CD14-positive monocyte (primary cell): ENCODE measurements at regions not wholly inside any gene's neighbourhood (a gene's known extent, or its start where the extent isn't known, plus 50 kb on each side); places are given as distances from the start of the nearest gene placed in this dataset.

Experiments used
- DNase-seq, 3 donors: peaks; one replicate each; pipeline ENCODE4 v3.0.0-alpha.2; 2011 to 2022
- H2AFZ ChIP-seq: 2 replicates; pipeline ENCODE4 v1.6.0; 2012; ENCODE audit warnings: mild to moderate bottlenecking, low read depth, low read length, inconsistent platforms; ENCODE audit not compliant: insufficient read depth, poor library complexity, severe bottlenecking
- H3K27ac ChIP-seq, 2 donors: 1 replicate in 1 of 2; 2 replicates in 1 of 2; pipeline ENCODE4 v1.5.1; 2012 to 2013; ENCODE audit warnings: low read length in 2 of 2, control low read depth in 1 of 2, inconsistent platforms in 1 of 2, low read depth in 1 of 2, mild to moderate bottlenecking in 1 of 2
- H3K27me3 ChIP-seq, 2 donors: one replicate each; pipeline versions ENCODE4 v1.6.0 to v1.6.1; 2011 to 2013; ENCODE audit warnings: low read length in 2 of 2; ENCODE audit not compliant: control insufficient read depth in 2 of 2, insufficient read depth in 2 of 2
- H3K36me3 ChIP-seq, 2 donors: replicated peaks in 1 of 2; 1 replicate in 1 of 2; 2 replicates in 1 of 2; pipeline versions ENCODE4 v1.5.1 to v1.6.1; 2012 to 2013; ENCODE audit warnings: low read length in 2 of 2, control low read depth in 1 of 2, inconsistent platforms in 1 of 2, mild to moderate bottlenecking in 1 of 2; ENCODE audit not compliant: insufficient read depth in 2 of 2, control insufficient read depth in 1 of 2
- H3K4me1 ChIP-seq, 2 donors: 1 replicate in 1 of 2; 2 replicates in 1 of 2; pipeline versions ENCODE4 v1.5.1 to v1.6.1; 2012 to 2013; ENCODE audit warnings: low read length in 2 of 2, control low read depth in 1 of 2, inconsistent platforms in 1 of 2, mild to moderate bottlenecking in 1 of 2, moderate library complexity in 1 of 2; ENCODE audit not compliant: insufficient read depth in 2 of 2, control insufficient read depth in 1 of 2
- H3K4me2 ChIP-seq: replicated peaks from 2 replicates; pipeline ENCODE3; 2012; ENCODE audit warnings: low read length, moderate library complexity, mild to moderate bottlenecking; ENCODE audit not compliant: poor library complexity, severe bottlenecking; ENCODE audit errors: extremely low read depth
- H3K4me3 ChIP-seq, 3 experiments: fragments of 200-600 bp in 1 of 3; sonication (generic) in 1 of 3; replicated peaks in 1 of 3; 1 replicate in 2 of 3; 2 replicates in 1 of 3; pipeline ENCODE4 v1.5.1; 2011 to 2013; ENCODE audit warnings: low read length in 3 of 3, mild to moderate bottlenecking in 3 of 3, control low read depth in 2 of 3, low read depth in 2 of 3, inconsistent platforms in 1 of 3, moderate library complexity in 1 of 3
- H3K79me2 ChIP-seq: 2 replicates; pipeline ENCODE4 v1.6.0; 2012; ENCODE audit warnings: mild to moderate bottlenecking, control low read depth, inconsistent platforms, low read length, moderate library complexity; ENCODE audit not compliant: insufficient read depth
- H3K9ac ChIP-seq: 2 replicates; pipeline ENCODE4 v1.6.0; 2017; ENCODE audit warnings: low read length, mild to moderate bottlenecking; ENCODE audit not compliant: insufficient read depth, poor library complexity, severe bottlenecking
- H3K9me3 ChIP-seq, 2 donors: replicated peaks in 1 of 2; 1 replicate in 1 of 2; 2 replicates in 1 of 2; pipeline versions ENCODE4 v1.5.1 to v1.6.1; 2012 to 2013; ENCODE audit warnings: low read length in 2 of 2, control low read depth in 1 of 2; ENCODE audit not compliant: control insufficient read depth in 1 of 2, insufficient read depth in 1 of 2
- H4K20me1 ChIP-seq: 2 replicates; pipeline ENCODE4 v1.6.0; 2012; ENCODE audit warnings: mild to moderate bottlenecking, low read length, control low read depth, moderate library complexity; ENCODE audit not compliant: insufficient read depth
- H3K27ac Mint-ChIP-seq, 7 donors: one replicate each; pipeline ENCODE4 v1.8.0; 2020; ENCODE audit warnings: mild to moderate bottlenecking in 7 of 7, mixed read lengths in 7 of 7, moderate library complexity in 6 of 7, inconsistent platforms in 2 of 7
- H3K27me3 Mint-ChIP-seq, 3 donors: one replicate each; pipeline ENCODE4 v1.8.0; 2021 to 2022; ENCODE audit warnings: low read depth in 3 of 3, mild to moderate bottlenecking in 3 of 3, mixed read lengths in 3 of 3, moderate library complexity in 3 of 3, inconsistent platforms in 1 of 3
- H3K36me3 Mint-ChIP-seq, 2 donors: one replicate each; pipeline ENCODE4 v1.8.0; 2020; ENCODE audit warnings: mixed read lengths in 2 of 2, inconsistent platforms in 1 of 2, mild to moderate bottlenecking in 1 of 2
- H3K4me1 Mint-ChIP-seq: one replicate; pipeline ENCODE4 v1.8.0; 2020; ENCODE audit warnings: mild to moderate bottlenecking, mixed read lengths
- H3K4me3 Mint-ChIP-seq, 2 donors: one replicate each; pipeline ENCODE4 v1.8.0; 2020; ENCODE audit warnings: mild to moderate bottlenecking in 2 of 2, mixed read lengths in 2 of 2, moderate library complexity in 1 of 2
- H3K9me3 Mint-ChIP-seq, 7 donors: one replicate each; pipeline ENCODE4 v1.8.0; 2020 to 2022; ENCODE audit warnings: mixed read lengths in 7 of 7, mild to moderate bottlenecking in 6 of 7, moderate library complexity in 6 of 7, inconsistent platforms in 2 of 7
- CTCF ChIP-seq: fragments of 200-600 bp; IDR thresholded peaks from one replicate; pipeline ENCODE4 v1.8.0; 2022; ENCODE audit warnings: antibody characterized with exemption, mild to moderate bottlenecking
- WGBS: methylation state at CpG from one replicate; pipeline ENCODE4 v1.1.5; 2013; ENCODE audit warnings: missing lambda C conversion rate; ENCODE audit not compliant: insufficient coverage; 5-methylcytosine and 5-hydroxymethylcytosine counted together
- intact Hi-C, 2 donors: fragments of 100-400 bp; cut with micrococcal nuclease; formaldehyde crosslinking; loops; one replicate each; pipeline versions ENCODE4 v1.15.0 to v1.15.1; 2023

GRCh38 chr12:28884904-28885679 is 264.0 kb upstream of the FAR2 start:
- Mint-ChIP-seq H3K36me3 (no peaks in the 10 kb centered on the region), H3K9me3 (peaks cover 0 to 4% (median 0%) of the 10 kb centered on the region in 7 donors), H3K4me3 (no peak overlapping the region), H3K4me1 (no peaks in the 10 kb centered on the region), H3K27ac (no peak overlapping the region), H3K27me3 (peaks cover 0 to 1% (median 0%) of the 10 kb centered on the region in 3 donors)
- H3K4me2 ChIP-seq = no peak overlapping the region
- no peak for TF ChIP-seq CTCF
- H3K9ac ChIP-seq = no peak overlapping the region
- no peaks in the 10 kb centered on the region for H3K79me2 ChIP-seq
- 88% methylated on average over 2 of the region's 3 CpGs for WGBS
- H3K4me3 ChIP-seq = no peak overlapping the region
- intact Hi-C loops = no loop called here
- H3K36me3 ChIP-seq = no peaks in the 10 kb centered on the region
- H4K20me1 ChIP-seq = no peaks in the 10 kb centered on the region
- H3K4me1 ChIP-seq = no peaks in the 10 kb centered on the region
- H2AFZ ChIP-seq = no peak overlapping the region
- H3K9me3 ChIP-seq = no peaks in the 10 kb centered on the region
- DNase-seq = no peak
- no peak overlapping the region for H3K27ac ChIP-seq
- no peaks in the 10 kb centered on the region for H3K27me3 ChIP-seq

- H3K9me3 ChIP-seq = no peaks in the 10 kb centered on the region
- H3K27me3 ChIP-seq = no peaks in the 10 kb centered on the region
- Mint-ChIP-seq H3K27ac (no peak overlapping the region), H3K27me3 (peaks cover 0 to 1% (median 0%) of the 10 kb centered on the region in 3 donors), H3K4me3 (no peak overlapping the region), H3K9me3 (peaks cover 0 to 4% (median 0%) of the 10 kb centered on the region in 7 donors), H3K36me3 (no peaks in the 10 kb centered on the region), H3K4me1 (no peaks in the 10 kb centered on the region)
- H3K27ac ChIP-seq = no peak overlapping the region
- intact Hi-C loops = no loop called here
- H3K4me3 ChIP-seq = no peak overlapping the region
- no peak overlapping the region for H3K9ac ChIP-seq
- no peaks in the 10 kb centered on the region for H3K79me2 ChIP-seq
- H4K20me1 ChIP-seq = no peaks in the 10 kb centered on the region
- no peak overlapping the region for H2AFZ ChIP-seq
- H3K4me2 ChIP-seq = no peak overlapping the region
- H3K4me1 ChIP-seq = no peaks in the 10 kb centered on the region
- WGBS = no CpG with 5 or more reads among the region's 2 CpGs
- no peak for DNase-seq
- H3K36me3 ChIP-seq = no peaks in the 10 kb centered on the region
- no peak for TF ChIP-seq CTCF
These were observed 263.1 kb upstream of the FAR2 start for GRCh38 chr12:28885928-28886327.
